ENCODE measurements at regions not wholly inside any gene's neighbourhood (a gene's known extent, or its start where the extent isn't known, plus 50 kb on each side); places are given as distances from the start of the nearest gene placed in this dataset.
"Not testable (repeated sequence)": the region's sequence is repeated elsewhere in the genome, so short reads cannot be mapped to it uniquely, and the experiment has no call there.

DNA sequence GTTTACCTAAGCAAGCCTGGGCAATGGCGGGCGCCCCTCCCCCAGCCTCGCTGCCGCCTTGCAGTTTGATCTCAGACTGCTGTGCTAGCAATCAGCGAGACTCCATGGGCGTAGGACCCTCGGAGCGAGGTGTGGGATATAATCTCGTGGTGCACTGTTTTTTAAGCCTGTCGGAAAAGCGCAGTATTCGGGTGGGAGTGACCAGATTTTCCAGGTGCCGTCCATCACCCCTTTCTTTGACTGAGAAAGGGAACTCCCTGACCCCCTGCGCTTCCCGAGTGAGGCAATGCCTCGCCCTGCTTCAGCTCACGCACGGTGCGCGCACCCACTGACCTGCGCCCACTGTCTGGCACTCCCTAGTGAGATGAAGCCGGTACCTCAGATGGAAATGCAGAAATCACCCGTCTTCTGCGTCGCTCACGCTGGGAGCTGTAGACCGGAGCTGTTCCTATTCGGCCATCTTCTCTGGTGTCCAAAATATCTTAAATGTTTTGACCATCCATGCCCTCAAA lies 698.8 kb upstream of the AADAT start:
- not testable (repeated sequence) for TF ChIP-seq EZH2 (IDR thresholded peaks at IDR 0.05; ENCODE audit: insufficient read depth, poor library complexity, severe bottlenecking); EZH2phosphoT487 (IDR thresholded peaks at IDR 0.05; ENCODE audit: insufficient read depth, low read depth)

Measured in GM23248 (cell line).